GM12878 (cell line): ENCODE measurements at regions not wholly inside any gene's neighbourhood (a gene's known extent, or its start where the extent isn't known, plus 50 kb on each side); places are given as distances from the start of the nearest gene placed in this dataset.

ENCODE experiments used
- ATAC-seq: fragments of 200-7000 bp; cut with Tn5 transposase; 3 replicates; pipeline ENCODE4 v1.9.1; 2020; ENCODE audit warnings: mild to moderate bottlenecking, moderate library complexity
- BruUV-seq: library from RNA; stranded (reverse); fragments of 400-500 nt; replicated peaks from 2 replicates; lab custom pipeline; 2021; lab: Mats Ljungman, UMichigan
- CTCF ChIA-PET: fragments of 300-600 bp; sonication (Branson Sonifier 250); formaldehyde crosslinking; extraction: SDS; loops from one replicate; lab custom pipeline; 2021; ENCODE audit warnings: inconsistent platforms; lab: Yijun Ruan, JAX
- POLR2A ChIA-PET: fragments of 350-600 bp; formaldehyde crosslinking; extraction: SDS; loops from one replicate; lab custom pipeline; 2021; ENCODE audit warnings: inconsistent platforms; lab: Charles Lee
- RAD21 ChIA-PET: fragments of 300-600 bp; sonication (Branson Sonifier 250); formaldehyde crosslinking; loops from one replicate; lab custom pipeline; 2023; ENCODE audit warnings: antibody characterized with exemption; ENCODE audit not compliant: unreplicated experiment; lab: Charles Lee
- SMC1A ChIA-PET: fragments of 300-600 bp; sonication (Branson Sonifier 250); formaldehyde crosslinking; loops from one replicate; lab custom pipeline; 2023; ENCODE audit not compliant: unreplicated experiment, uncharacterized antibody; lab: Charles Lee
- DNase-seq: peaks from one replicate; pipeline ENCODE4 v3.0.0-alpha.2; 2011; ENCODE audit warnings: low read depth, low spot score
- FAIRE-seq: peaks from 3 replicates; lab custom pipeline; 2011; peaks lifted over from hg19 to GRCh38; lab: Jason Lieb, UNC
- H2AFZ ChIP-seq: 2 replicates; pipeline ENCODE4 v1.6.0; 2011; ENCODE audit warnings: low read depth, low read length, control low read depth; ENCODE audit not compliant: control insufficient read depth
- H3K27ac ChIP-seq: 2 replicates; pipeline ENCODE4 v1.5.1; 2011; ENCODE audit warnings: control low read depth; ENCODE audit not compliant: control insufficient read depth, insufficient read depth
- H3K27me3 ChIP-seq, 2 experiments: replicated peaks in 1 of 2; 2 replicates each; pipeline versions ENCODE4 v1.6.0 to v1.6.1; 2011; ENCODE audit warnings: low read length in 1 of 2; ENCODE audit not compliant: control insufficient read depth in 2 of 2, insufficient read depth in 2 of 2
- H3K36me3 ChIP-seq, 2 experiments: 2 replicates each; pipeline ENCODE4 v1.5.1; 2011; ENCODE audit warnings: low read length in 1 of 2; ENCODE audit not compliant: control insufficient read depth in 2 of 2, insufficient read depth in 2 of 2
- H3K4me1 ChIP-seq: 2 replicates; pipeline ENCODE4 v1.6.1; 2011; ENCODE audit warnings: mild to moderate bottlenecking, low read length, moderate library complexity, mixed read lengths; ENCODE audit not compliant: control insufficient read depth, insufficient read depth
- H3K4me2 ChIP-seq: 2 replicates; pipeline ENCODE4 v1.6.0; 2011; ENCODE audit warnings: control low read depth; ENCODE audit not compliant: control insufficient read depth, insufficient read depth
- H3K4me3 ChIP-seq: fragments of 200-600 bp; sonication (generic); 2 replicates; pipeline ENCODE4 v1.5.1; 2016
- H3K79me2 ChIP-seq: 2 replicates; pipeline ENCODE4 v1.6.0; 2011; ENCODE audit warnings: low read length; ENCODE audit not compliant: control insufficient read depth, insufficient read depth
- H3K9ac ChIP-seq: 2 replicates; pipeline ENCODE4 v1.8.0; 2011; ENCODE audit warnings: low read length, control low read depth, mixed read lengths; ENCODE audit not compliant: control insufficient read depth, insufficient read depth
- H3K9me3 ChIP-seq: replicated peaks from 3 replicates; pipeline ENCODE4 v1.5.1; 2011; ENCODE audit warnings: mild to moderate bottlenecking, low read length; ENCODE audit not compliant: control insufficient read depth, insufficient read depth
- H4K20me1 ChIP-seq: 2 replicates; pipeline ENCODE4 v1.6.0; 2011; ENCODE audit not compliant: control insufficient read depth, insufficient read depth
- ATF7 ChIP-seq: fragments of 450-650 bp; IDR thresholded peaks from 2 replicates; pipeline ENCODE4 v1.6.1; 2016; ENCODE audit warnings: low read depth, mild to moderate bottlenecking
- CBFB ChIP-seq: IDR thresholded peaks from 2 replicates; pipeline ENCODE4 v1.6.1; 2016; ENCODE audit warnings: antibody characterized with exemption, low read depth
- CEBPB ChIP-seq, 2 experiments: fragments of 150-350 bp in 1 of 2; IDR thresholded peaks; 2 replicates each; pipeline ENCODE4 v1.6.1; 2012 to 2014; ENCODE audit warnings: low read depth in 2 of 2, low read length in 2 of 2, borderline replicate concordance in 1 of 2, inconsistent platforms in 1 of 2
- CHD4 ChIP-seq: fragments of 200-600 bp; sonication (generic); IDR thresholded peaks from 2 replicates; pipeline ENCODE4 v1.6.1; 2016; ENCODE audit warnings: mild to moderate bottlenecking
- ESRRA ChIP-seq: IDR thresholded peaks from 2 replicates; pipeline ENCODE4 v1.6.1; 2012; ENCODE audit warnings: mild to moderate bottlenecking, low read length, improper control_type of control experiment
- NFXL1 ChIP-seq: fragments of 450-650 bp; IDR thresholded peaks from 2 replicates; pipeline ENCODE4 v1.6.1; 2017; ENCODE audit warnings: antibody characterized with exemption, mild to moderate bottlenecking, borderline replicate concordance
- RAD21 ChIP-seq: IDR thresholded peaks from 2 replicates; pipeline ENCODE4 v1.6.1; 2011; ENCODE audit warnings: mild to moderate bottlenecking, low read depth, low read length, moderate library complexity; ENCODE audit not compliant: insufficient read depth
- TCF12 ChIP-seq: IDR thresholded peaks from 2 replicates; pipeline ENCODE4 v1.6.1; 2011; ENCODE audit warnings: low read depth, mild to moderate bottlenecking, low read length
- TCF3 ChIP-seq: IDR thresholded peaks from 2 replicates; pipeline ENCODE4 v1.6.1; 2012; ENCODE audit warnings: low read depth, mild to moderate bottlenecking, low read length, borderline replicate concordance; ENCODE audit not compliant: insufficient read depth
- USF2 ChIP-seq: IDR thresholded peaks from 2 replicates; pipeline ENCODE4 v1.6.1; 2011; ENCODE audit warnings: low read depth, low read length, improper control_type of control experiment, borderline replicate concordance
- ZNF24 ChIP-seq: fragments of 450-650 bp; IDR thresholded peaks from 2 replicates; pipeline ENCODE4 v1.6.1; 2017; ENCODE audit warnings: antibody characterized with exemption, mild to moderate bottlenecking
- ZZZ3 ChIP-seq: IDR thresholded peaks from 2 replicates; pipeline ENCODE4 v1.6.1; 2011; ENCODE audit warnings: low read depth; ENCODE audit not compliant: control insufficient read depth, insufficient read length
- WGBS: methylation state at CpG from one replicate; pipeline ENCODE4 v1.1.6; 2016; ENCODE audit warnings: low lambda C conversion rate; ENCODE audit not compliant: insufficient replicate concordance, insufficient coverage; ENCODE audit errors: missing lambda C conversion rate; 5-methylcytosine and 5-hydroxymethylcytosine counted together
- in situ Hi-C: fragments of 300-500 bp; cut with MboI; formaldehyde crosslinking; loops from 9 replicates; pipeline ENCODE4 v1.14.3; 2018; ENCODE audit warnings: mixed read lengths
- intact Hi-C: fragments of 100-400 bp; cut with micrococcal nuclease; formaldehyde crosslinking; loops from one replicate; pipeline ENCODE4 v1.14.2; 2022; ENCODE audit not compliant: unreplicated experiment
- TF ChIP-seq, protein P1 (sequence below): fragments of 450-650 bp; IDR thresholded peaks from 2 replicates; pipeline ENCODE4 v1.6.1; 2016; ENCODE audit warnings: mild to moderate bottlenecking
- TF ChIP-seq, protein P2 (sequence below): fragments of 450-650 bp; formaldehyde crosslinking; IDR thresholded peaks from 2 replicates; pipeline ENCODE4 v1.4.0; 2022; ENCODE audit warnings: mild to moderate bottlenecking, moderate library complexity

DNA sequence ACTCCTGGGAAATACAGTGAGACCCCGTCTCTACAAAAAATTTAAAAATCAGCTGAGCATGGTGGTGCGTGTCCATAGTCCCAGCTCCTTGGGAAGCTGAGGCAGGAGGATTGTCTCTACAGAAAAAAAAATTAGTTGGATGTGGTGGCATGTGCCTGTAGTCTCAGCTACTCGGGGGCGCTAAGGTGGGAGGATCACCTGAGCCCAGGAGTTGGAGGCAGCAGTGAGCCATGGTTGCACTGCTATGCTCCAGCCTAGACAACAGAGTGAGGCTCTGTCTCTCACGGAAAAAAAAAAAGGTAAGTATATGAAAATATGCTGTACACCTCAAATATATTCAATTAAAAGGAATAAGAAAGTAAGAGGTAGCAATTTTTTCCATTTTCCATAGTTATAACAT lies 92.5 kb upstream of the TGIF1 start (continued):
- TF ChIP-seq USF2 (no peak), CBFB (no peak), ZNF24 (no peak)

DNA sequence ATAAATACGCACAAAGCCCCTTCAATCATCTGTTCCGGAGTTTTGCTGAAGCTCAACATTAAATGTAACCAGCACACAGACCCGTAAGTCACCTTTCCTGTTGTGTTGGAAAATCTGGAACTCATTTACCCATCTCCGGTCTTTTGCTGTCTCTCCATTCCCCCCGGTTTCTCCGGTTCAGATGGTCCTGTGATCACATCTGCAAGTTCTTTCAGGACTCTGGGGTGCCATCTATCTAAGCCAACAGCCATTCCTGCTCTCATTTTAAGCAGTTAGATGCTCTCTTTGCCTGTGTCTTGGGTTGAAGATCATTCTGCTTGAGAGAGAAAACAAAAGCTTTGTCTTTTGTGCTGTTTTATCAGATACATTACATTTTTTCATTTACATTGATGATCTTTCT lies 91.7 kb upstream of the TGIF1 start:
- POLR2A ChIA-PET = no interaction called here
- H3K9ac ChIP-seq = no peak overlapping the region
- H3K4me1 ChIP-seq = no peaks in the 10 kb centered on the region
- intact Hi-C loops (no loop called here), in situ Hi-C loops (no loop called here)
- RAD21 ChIA-PET = no interaction called here
- ATAC-seq (no peak), DNase-seq (no peak), FAIRE-seq (no peak)
- H3K36me3 ChIP-seq = no peaks in the 10 kb centered on the region
- SMC1A ChIA-PET = interaction anchor here (0.6 kb wide), 1 partner anchor 24 kb away, joined by 3 read pairs; no protein-coding TSS in a partner anchor
- no peaks in the 10 kb centered on the region for H3K27me3 ChIP-seq
- no peak overlapping the region for H3K4me2 ChIP-seq
- no peaks in the 10 kb centered on the region for H3K9me3 ChIP-seq
- CTCF ChIA-PET = no interaction called here
- 26% methylated on average over 6 of the region's 6 CpGs for WGBS
- H3K27ac ChIP-seq = no peak overlapping the region
- no peaks in the 10 kb centered on the region for H4K20me1 ChIP-seq
- no peak overlapping the region for H3K4me3 ChIP-seq
- no peak overlapping the region for H2AFZ ChIP-seq
- no peak for TF ChIP-seq TCF3
- TF ChIP-seq RAD21 = no peak
- no peak for TF ChIP-seq ATF7
- TF ChIP-seq, protein P1, sequence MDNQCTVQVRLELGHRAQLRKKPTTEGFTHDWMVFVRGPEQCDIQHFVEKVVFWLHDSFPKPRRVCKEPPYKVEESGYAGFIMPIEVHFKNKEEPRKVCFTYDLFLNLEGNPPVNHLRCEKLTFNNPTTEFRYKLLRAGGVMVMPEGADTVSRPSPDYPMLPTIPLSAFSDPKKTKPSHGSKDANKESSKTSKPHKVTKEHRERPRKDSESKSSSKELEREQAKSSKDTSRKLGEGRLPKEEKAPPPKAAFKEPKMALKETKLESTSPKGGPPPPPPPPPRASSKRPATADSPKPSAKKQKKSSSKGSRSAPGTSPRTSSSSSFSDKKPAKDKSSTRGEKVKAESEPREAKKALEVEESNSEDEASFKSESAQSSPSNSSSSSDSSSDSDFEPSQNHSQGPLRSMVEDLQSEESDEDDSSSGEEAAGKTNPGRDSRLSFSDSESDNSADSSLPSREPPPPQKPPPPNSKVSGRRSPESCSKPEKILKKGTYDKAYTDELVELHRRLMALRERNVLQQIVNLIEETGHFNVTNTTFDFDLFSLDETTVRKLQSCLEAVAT = no peak
- no peak for TF ChIP-seq ZNF24
- no peak for TF ChIP-seq CEBPB (IDR thresholded peaks at IDR 0.05; ENCODE audit: borderline replicate concordance in 1 of 2, low read depth in 2 of 2, low read length in 2 of 2)
- TF ChIP-seq, protein P2, sequence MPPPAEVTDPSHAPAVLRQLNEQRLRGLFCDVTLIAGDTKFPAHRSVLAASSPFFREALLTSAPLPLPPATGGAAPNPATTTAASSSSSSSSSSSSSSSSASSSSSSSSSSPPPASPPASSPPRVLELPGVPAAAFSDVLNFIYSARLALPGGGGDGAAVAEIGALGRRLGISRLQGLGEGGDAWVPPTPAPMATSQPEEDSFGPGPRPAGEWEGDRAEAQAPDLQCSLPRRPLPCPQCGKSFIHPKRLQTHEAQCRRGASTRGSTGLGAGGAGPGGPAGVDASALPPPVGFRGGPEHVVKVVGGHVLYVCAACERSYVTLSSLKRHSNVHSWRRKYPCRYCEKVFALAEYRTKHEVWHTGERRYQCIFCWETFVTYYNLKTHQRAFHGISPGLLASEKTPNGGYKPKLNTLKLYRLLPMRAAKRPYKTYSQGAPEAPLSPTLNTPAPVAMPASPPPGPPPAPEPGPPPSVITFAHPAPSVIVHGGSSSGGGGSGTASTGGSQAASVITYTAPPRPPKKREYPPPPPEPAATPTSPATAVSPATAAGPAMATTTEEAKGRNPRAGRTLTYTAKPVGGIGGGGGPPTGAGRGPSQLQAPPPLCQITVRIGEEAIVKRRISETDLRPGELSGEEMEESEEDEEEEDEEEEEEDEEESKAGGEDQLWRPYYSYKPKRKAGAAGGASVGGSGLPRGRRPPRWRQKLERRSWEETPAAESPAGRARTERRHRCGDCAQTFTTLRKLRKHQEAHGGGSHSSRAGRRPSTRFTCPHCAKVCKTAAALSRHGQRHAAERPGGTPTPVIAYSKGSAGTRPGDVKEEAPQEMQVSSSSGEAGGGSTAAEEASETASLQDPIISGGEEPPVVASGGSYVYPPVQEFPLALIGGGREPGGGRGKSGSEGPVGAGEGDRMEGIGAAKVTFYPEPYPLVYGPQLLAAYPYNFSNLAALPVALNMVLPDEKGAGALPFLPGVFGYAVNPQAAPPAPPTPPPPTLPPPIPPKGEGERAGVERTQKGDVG (CRISPR knock-in tag) = no peak
- TF ChIP-seq ESRRA = no peak
- no peak for TF ChIP-seq ZZZ3
- TF ChIP-seq NFXL1 = no peak
- no peak for TF ChIP-seq TCF12
- TF ChIP-seq CHD4 = no peak
- no TSS peak for BruUV-seq
- no peaks in the 10 kb centered on the region for H3K79me2 ChIP-seq
